NCI-H128 (cell line): ENCODE measurements at regions not wholly inside any gene's neighbourhood (a gene's known extent, or its start where the extent isn't known, plus 50 kb on each side); places are given as distances from the start of the nearest gene placed in this dataset.

Experiments used
- DNase-seq: peaks from one replicate; lab custom pipeline; 2025; ENCODE audit not compliant: unreplicated experiment; lab: John Stamatoyannopoulos, UW

DNA sequence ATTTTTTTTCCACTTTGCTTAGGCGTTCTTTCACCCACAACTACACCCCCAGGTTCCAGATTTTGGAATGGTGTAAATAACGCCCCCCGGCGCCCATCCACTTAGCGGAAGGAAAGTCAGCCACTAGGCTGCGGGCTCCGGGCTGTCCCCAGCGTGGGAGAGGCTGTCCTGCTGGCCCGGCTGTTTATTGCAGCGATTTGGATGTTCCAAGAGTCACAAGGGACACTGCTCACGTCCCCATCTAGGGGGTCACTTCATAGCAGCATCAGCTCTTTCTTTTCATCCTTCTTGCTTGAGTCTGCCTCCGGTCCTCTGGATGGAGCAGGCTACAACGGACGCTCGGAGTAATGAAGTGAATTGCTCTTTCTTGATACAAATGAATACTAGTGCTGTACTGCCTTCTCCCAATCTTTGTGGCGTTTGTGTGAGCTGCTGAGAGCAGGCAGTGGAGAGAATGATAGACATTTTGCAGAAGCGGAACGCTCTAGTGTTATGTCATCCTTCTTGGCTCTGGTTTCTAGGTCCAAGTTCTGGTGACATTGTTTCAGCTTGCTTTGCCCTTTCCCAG, 50.7 kb upstream of the PAIP2B start:
- peak; percentile 15 for DNase-seq

DNA sequence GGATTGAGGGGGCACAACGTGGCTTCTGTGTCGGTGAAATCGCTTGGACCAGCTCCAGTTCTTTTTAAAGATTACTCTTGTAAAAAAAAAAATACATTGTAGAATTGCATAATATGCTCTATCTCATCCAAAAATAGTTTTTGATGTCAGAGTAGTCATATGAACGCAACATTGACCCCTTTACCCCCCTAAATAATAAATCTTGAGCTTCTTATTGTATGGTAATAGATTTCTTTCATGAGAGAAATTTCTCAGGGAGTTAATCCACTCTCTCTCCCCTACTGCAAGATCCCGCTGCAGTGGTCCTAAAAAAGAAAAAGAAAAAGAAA, 50.2 kb upstream of the PAIP2B start:
- DNase-seq, result no peak

DNA sequence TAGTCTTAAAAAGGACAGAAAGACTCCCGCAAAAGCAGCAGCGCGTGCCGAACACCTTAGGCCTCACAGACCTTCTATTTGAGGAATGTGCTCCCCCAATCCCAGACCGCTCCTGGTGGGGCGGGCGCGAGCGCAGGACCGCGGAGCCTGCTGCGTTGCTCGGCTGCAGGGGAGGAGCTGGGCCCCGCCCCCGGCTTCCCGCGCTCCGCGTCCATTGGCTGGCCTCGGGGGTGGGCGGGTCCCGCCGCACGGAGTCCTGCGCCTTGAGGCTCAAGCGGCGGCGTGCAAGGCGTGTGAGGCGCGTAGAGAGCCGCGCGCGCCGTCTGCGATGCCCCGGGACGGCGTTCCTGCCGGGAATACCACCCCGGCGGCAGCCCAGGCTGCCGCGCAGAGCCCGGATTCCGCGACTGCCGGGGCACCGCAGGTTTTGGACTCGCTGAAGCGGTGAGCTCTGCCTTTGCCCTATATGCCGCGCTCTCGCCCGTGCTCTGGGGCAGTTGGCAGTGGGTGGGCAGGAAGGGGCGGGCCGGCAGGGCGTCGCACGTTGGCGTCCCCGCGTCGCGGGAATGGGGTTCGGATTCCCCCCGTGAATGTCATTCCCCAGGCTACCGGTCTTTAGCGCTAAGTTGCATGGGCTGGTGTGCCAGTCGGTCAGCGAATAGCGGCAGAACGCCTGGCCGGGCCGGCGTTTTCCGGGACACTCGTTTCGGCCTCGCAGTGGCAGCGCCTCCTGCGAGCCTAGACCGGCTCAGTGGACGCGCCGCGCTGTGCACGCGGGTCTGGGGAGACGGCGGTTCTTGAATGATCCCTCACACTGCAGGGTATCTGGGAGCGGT, 49.6 kb upstream of the PAIP2B start:
- DNase-seq, result peak; percentile 63
